Hepatocyte (in vitro differentiated cells): ENCODE measurements at regions not wholly inside any gene's neighbourhood (a gene's known extent, or its start where the extent isn't known, plus 50 kb on each side); places are given as distances from the start of the nearest gene placed in this dataset.

Source experiments
- DNase-seq: peaks from one replicate; pipeline ENCODE4 v3.0.0-alpha.2; 2016; ENCODE audit warnings: low spot score
- H2AFZ ChIP-seq: fragments of 200-600 bp; sonication (generic); 2 replicates; pipeline ENCODE4 v1.6.0; 2016; ENCODE audit warnings: antibody characterized with exemption, mild to moderate bottlenecking
- H3K27ac ChIP-seq: fragments of 200-600 bp; sonication (generic); 2 replicates; pipeline ENCODE4 v1.5.1; 2016; ENCODE audit warnings: mild to moderate bottlenecking
- H3K27me3 ChIP-seq: fragments of 200-600 bp; sonication (generic); 2 replicates; pipeline ENCODE4 v1.6.1; 2016
- H3K36me3 ChIP-seq: fragments of 200-600 bp; sonication (generic); replicated peaks from 2 replicates; pipeline ENCODE4 v1.5.1; 2016; ENCODE audit warnings: low read depth; ENCODE audit not compliant: insufficient read depth
- H3K4me1 ChIP-seq: fragments of 200-600 bp; sonication (generic); 2 replicates; pipeline ENCODE4 v1.5.1; 2016; ENCODE audit warnings: mild to moderate bottlenecking, moderate library complexity; ENCODE audit not compliant: insufficient read depth
- H3K4me2 ChIP-seq: fragments of 200-600 bp; sonication (generic); 2 replicates; pipeline ENCODE4 v1.6.0; 2016
- H3K4me3 ChIP-seq: fragments of 200-600 bp; sonication (generic); 2 replicates; pipeline ENCODE4 v1.5.1; 2016; ENCODE audit warnings: mild to moderate bottlenecking
- H3K79me2 ChIP-seq: fragments of 200-600 bp; sonication (generic); 2 replicates; pipeline ENCODE4 v1.6.0; 2017; ENCODE audit warnings: mild to moderate bottlenecking
- H3K9me2 ChIP-seq: fragments of 200-600 bp; sonication (generic); replicated peaks from 2 replicates; pipeline ENCODE4 v1.6.0; 2017; ENCODE audit warnings: mild to moderate bottlenecking; ENCODE audit not compliant: insufficient read depth
- H3K9me3 ChIP-seq: fragments of 200-600 bp; sonication (generic); 2 replicates; pipeline ENCODE4 v1.5.1; 2016; ENCODE audit warnings: low read depth, mild to moderate bottlenecking
- H4K20me1 ChIP-seq: fragments of 200-600 bp; sonication (generic); 2 replicates; pipeline ENCODE4 v1.6.0; 2016; ENCODE audit warnings: mild to moderate bottlenecking; ENCODE audit not compliant: insufficient read depth, poor library complexity, severe bottlenecking
- EZH2 ChIP-seq: fragments of 200-600 bp; sonication (generic); IDR thresholded peaks from 2 replicates; pipeline ENCODE4 v1.6.1; 2016; ENCODE audit warnings: antibody characterized with exemption, mild to moderate bottlenecking, borderline replicate concordance
- EZH2phosphoT487 ChIP-seq: fragments of 200-600 bp; sonication (generic); IDR thresholded peaks from one replicate; pipeline ENCODE4 v1.6.1; 2018; ENCODE audit warnings: antibody characterized with exemption, mild to moderate bottlenecking, low read depth, moderate library complexity; ENCODE audit not compliant: unreplicated experiment, severe bottlenecking
- WGBS: methylation state at CpG from one replicate; pipeline ENCODE4 v1.1.6; 2016; ENCODE audit warnings: low lambda C conversion rate; ENCODE audit errors: missing lambda C conversion rate; 5-methylcytosine and 5-hydroxymethylcytosine counted together
- TF ChIP-seq, protein P1 (sequence below): fragments of 200-600 bp; sonication (generic); IDR thresholded peaks from 2 replicates; pipeline ENCODE4 v1.5.1; 2016; ENCODE audit warnings: antibody characterized with exemption, mild to moderate bottlenecking; ENCODE audit not compliant: poor library complexity

DNA sequence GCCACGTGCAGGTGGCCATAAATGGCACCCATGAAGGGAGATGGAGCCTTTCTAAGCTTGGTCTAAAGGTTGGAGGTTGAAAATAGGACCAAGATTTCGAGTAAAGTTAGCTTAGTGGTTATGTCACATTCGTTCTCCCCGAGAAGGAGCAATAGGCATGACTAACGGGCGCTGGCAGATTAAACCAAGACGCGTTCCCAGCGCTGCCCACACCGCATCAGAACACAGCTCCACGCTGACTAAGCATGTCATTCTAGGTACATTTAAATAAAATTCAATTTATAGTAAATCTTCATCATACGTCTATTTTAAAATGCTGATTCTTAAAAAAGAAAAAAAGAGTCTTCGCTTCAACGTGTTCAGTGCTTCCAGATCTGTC is 95.0 kb upstream of the IRS2 start:
- Histone ChIP-seq H3K9me3 (no peaks in the 10 kb centered on the region), H4K20me1 (no peaks in the 10 kb centered on the region), H3K9me2 (no peaks in the 10 kb centered on the region), H3K4me3 (no peak overlapping the region), H3K4me1 (no peaks in the 10 kb centered on the region), H3K79me2 (no peaks in the 10 kb centered on the region), H3K36me3 (no peaks in the 10 kb centered on the region), H3K4me2 (no peak overlapping the region), H3K27ac (no peak overlapping the region), H2AFZ (no peak overlapping the region), H3K27me3 (no peaks in the 10 kb centered on the region)
- TF ChIP-seq EZH2 = no peak
- TF ChIP-seq, protein P1, sequence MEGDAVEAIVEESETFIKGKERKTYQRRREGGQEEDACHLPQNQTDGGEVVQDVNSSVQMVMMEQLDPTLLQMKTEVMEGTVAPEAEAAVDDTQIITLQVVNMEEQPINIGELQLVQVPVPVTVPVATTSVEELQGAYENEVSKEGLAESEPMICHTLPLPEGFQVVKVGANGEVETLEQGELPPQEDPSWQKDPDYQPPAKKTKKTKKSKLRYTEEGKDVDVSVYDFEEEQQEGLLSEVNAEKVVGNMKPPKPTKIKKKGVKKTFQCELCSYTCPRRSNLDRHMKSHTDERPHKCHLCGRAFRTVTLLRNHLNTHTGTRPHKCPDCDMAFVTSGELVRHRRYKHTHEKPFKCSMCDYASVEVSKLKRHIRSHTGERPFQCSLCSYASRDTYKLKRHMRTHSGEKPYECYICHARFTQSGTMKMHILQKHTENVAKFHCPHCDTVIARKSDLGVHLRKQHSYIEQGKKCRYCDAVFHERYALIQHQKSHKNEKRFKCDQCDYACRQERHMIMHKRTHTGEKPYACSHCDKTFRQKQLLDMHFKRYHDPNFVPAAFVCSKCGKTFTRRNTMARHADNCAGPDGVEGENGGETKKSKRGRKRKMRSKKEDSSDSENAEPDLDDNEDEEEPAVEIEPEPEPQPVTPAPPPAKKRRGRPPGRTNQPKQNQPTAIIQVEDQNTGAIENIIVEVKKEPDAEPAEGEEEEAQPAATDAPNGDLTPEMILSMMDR = no peak
- TF ChIP-seq EZH2phosphoT487 = no peak
- DNase-seq = no peak
- 97% methylated on average over 14 of the region's 14 CpGs for WGBS

DNA sequence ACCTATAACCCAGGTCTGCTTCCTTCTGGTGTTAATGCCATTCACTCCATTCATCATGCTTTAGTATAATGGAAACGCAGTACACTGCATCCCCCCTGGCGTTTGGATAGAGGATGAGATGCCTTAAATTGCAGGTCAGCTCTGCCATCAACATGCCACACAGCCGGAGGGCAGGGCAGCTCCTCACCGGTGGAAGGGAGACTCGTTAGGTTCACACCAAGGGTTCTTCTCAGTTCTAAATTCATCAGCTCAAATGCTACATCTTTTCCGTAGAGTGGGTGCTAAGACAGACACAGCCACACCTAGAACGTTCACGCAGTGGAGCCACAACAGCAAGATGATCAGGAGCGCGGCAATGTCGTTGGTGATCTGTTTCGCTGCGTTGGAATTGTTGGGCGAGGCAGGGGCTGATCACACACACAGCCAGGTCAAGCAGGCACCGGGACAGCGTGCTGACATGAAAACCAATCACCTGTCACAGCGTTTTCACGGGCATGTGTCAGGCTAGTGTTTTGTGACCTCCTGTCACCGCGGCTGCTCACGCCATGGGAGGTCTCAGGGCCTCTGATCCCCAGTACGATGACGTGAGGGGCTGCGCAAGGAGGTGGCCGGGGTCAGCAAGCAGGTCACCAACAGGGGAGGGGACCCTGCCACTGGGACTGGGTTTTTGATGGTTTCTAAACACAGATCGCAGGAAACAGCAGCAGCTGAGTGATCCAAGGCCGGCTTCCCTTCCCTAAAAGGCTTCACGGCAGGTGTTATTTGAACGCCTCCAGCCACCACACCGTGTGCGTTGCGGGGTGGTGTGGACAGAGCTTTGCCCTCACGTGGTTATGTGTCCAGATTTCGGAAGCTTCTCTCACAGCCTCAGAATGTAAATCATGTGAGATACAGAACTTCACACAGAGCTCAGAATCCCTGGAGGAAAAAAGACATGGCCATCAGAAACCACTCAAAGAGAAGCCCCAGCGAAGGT is 94.3 kb upstream of the IRS2 start:
- H4K20me1 ChIP-seq = no peaks in the 10 kb centered on the region
- TF ChIP-seq, protein P1 = no peak
- TF ChIP-seq EZH2 = no peak
- TF ChIP-seq EZH2phosphoT487 = no peak
- no peaks in the 10 kb centered on the region for H3K36me3 ChIP-seq
- no peak overlapping the region for H3K4me2 ChIP-seq
- WGBS = 93% methylated on average over 34 of the region's 35 CpGs
- no peak overlapping the region for H2AFZ ChIP-seq
- H3K9me3 ChIP-seq = no peaks in the 10 kb centered on the region
- no peaks in the 10 kb centered on the region for H3K9me2 ChIP-seq
- no peaks in the 10 kb centered on the region for H3K27me3 ChIP-seq
- H3K79me2 ChIP-seq = no peaks in the 10 kb centered on the region
- H3K4me1 ChIP-seq = no peaks in the 10 kb centered on the region
- no peak for DNase-seq
- H3K4me3 ChIP-seq = no peak overlapping the region
- no peak overlapping the region for H3K27ac ChIP-seq

DNA sequence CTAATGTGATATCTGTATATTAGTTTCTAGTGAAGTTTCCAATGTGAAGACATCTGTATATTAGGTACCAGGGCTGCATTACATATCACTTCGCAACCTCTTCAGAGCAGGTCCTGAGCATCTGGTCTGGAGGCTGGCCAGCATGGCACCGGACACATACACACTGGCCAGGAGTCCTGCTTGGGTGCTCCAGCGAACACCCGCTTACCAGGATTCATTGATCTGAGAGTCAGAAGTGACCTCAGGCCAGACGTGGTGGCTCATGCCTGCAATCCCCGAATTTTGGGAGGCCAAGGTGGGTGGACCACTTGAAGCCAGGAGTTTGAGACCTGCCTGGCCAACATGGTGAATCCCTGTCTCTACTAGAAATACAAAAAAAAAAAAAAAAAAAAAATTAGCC is 93.0 kb upstream of the IRS2 start:
- TF ChIP-seq, protein P1 = no peak
- no peak for TF ChIP-seq EZH2phosphoT487
- Histone ChIP-seq H4K20me1 (no peaks in the 10 kb centered on the region), H3K36me3 (no peaks in the 10 kb centered on the region), H3K27me3 (no peaks in the 10 kb centered on the region), H3K27ac (no peak overlapping the region), H3K4me1 (peaks cover 4% of the 10 kb centered on the region), H3K4me3 (no peak overlapping the region), H3K4me2 (no peak overlapping the region), H2AFZ (no peak overlapping the region), H3K9me2 (no peaks in the 10 kb centered on the region), H3K79me2 (no peaks in the 10 kb centered on the region), H3K9me3 (no peaks in the 10 kb centered on the region)
- no peak for DNase-seq
- 80% methylated on average over 6 of the region's 6 CpGs for WGBS
